Umbilical cord (tissue), 1 donor: ENCODE measurements at regions not wholly inside any gene's neighbourhood (a gene's known extent, or its start where the extent isn't known, plus 50 kb on each side); places are given as distances from the start of the nearest gene placed in this dataset.
"Not testable (repeated sequence)": the region's sequence is repeated elsewhere in the genome, so short reads cannot be mapped to it uniquely, and the experiment has no call there.

Experiments used
- DNase-seq: peaks from one replicate; pipeline ENCODE4 v3.0.0-alpha.2; 2015; ENCODE audit warnings: low spot score

GRCh38 chr2:89833116-89833779 lies 1141.8 kb downstream of the RPIA start:
- no peak for DNase-seq

GRCh38 chr2:89833780-89834117 lies 1142.3 kb downstream of the RPIA start:
- peak; percentile 43 for DNase-seq

GRCh38 chr2:89834306-89834705 lies 1142.8 kb downstream of the RPIA start:
- no peak for DNase-seq

GRCh38 chr2:89836326-89836725 lies 1144.9 kb downstream of the RPIA start:
- peak; percentile 28 for DNase-seq

- DNase-seq = no peak
Measured at GRCh38 chr2:89837962-89838625, 1146.6 kb downstream of the RPIA start.

GRCh38 chr2:89840175-89840574 lies 1148.7 kb downstream of the RPIA start:
- not testable (repeated sequence) for DNase-seq

GRCh38 chr2:89840781-89841475 lies 1149.5 kb downstream of the RPIA start:
- not testable (repeated sequence) for DNase-seq

- no peak for DNase-seq
Measured at GRCh38 chr2:89841476-89841840, 1150.0 kb downstream of the RPIA start.

- DNase-seq = no peak
Measured at GRCh38 chr2:89842180-89842908, 1150.9 kb downstream of the RPIA start.

- DNase-seq = no peak
Measured at GRCh38 chr2:89844221-89844943, 1152.9 kb downstream of the RPIA start.

- no peak for DNase-seq
Measured at GRCh38 chr2:89845532-89845931, 1154.1 kb downstream of the RPIA start.

GRCh38 chr2:89848114-89848513 lies 1156.6 kb downstream of the RPIA start:
- DNase-seq = no peak

GRCh38 chr2:89848763-89849368 lies 1157.4 kb downstream of the RPIA start:
- DNase-seq = no peak

GRCh38 chr2:89849731-89850130 lies 1158.3 kb downstream of the RPIA start:
- DNase-seq = no peak

GRCh38 chr2:89850481-89850880 lies 1159.0 kb downstream of the RPIA start:
- DNase-seq = no peak

GRCh38 chr2:89850881-89851582 lies 1159.6 kb downstream of the RPIA start:
- no peak for DNase-seq

GRCh38 chr2:89851583-89851905 lies 1160.1 kb downstream of the RPIA start:
- no peak for DNase-seq

- not testable (repeated sequence) for DNase-seq
Measured at GRCh38 chr2:89853427-89853826, 1162.0 kb downstream of the RPIA start.

GRCh38 chr2:89855752-89856151 lies 1164.3 kb downstream of the RPIA start:
- DNase-seq = not testable (repeated sequence)

- DNase-seq = not testable (repeated sequence)
Measured at GRCh38 chr2:89856305-89856704, 1164.8 kb downstream of the RPIA start.

GRCh38 chr2:89862164-89862563 lies 1170.7 kb downstream of the RPIA start:
- DNase-seq = not testable (repeated sequence)
